ENCODE measurements at regions not wholly inside any gene's neighbourhood (a gene's known extent, or its start where the extent isn't known, plus 50 kb on each side); places are given as distances from the start of the nearest gene placed in this dataset.
"Not testable (repeated sequence)": the region's sequence is repeated elsewhere in the genome, so short reads cannot be mapped to it uniquely, and the experiment has no call there.

- Histone ChIP-seq H3K36me3 (ENCODE audit: insufficient read depth, low read depth, low read length) (no peaks in the 10 kb centered on the region), H3K9ac (ENCODE audit: low read depth, low read length) (no peak overlapping the region), H3K4me1 (ENCODE audit: insufficient read depth, low read length) (no peaks in the 10 kb centered on the region)
Measured at GRCh38 chr9:73260506-73260905, 108.8 kb downstream of the ANXA1 start.

GRCh38 chr9:73264631-73265030 is 113.0 kb downstream of the ANXA1 start:
- no peak overlapping the region for H3K9ac ChIP-seq (ENCODE audit: low read depth, low read length)
- H3K9me3 ChIP-seq (ENCODE audit: insufficient read depth, low read depth, low read length) = no peaks in the 10 kb centered on the region
- H3K27ac ChIP-seq (ENCODE audit: low read length) = no peak overlapping the region
- H3K36me3 ChIP-seq (ENCODE audit: insufficient read depth, low read depth, low read length) = no peaks in the 10 kb centered on the region
- H3K4me1 ChIP-seq (ENCODE audit: insufficient read depth, low read length) = 0 out of 2 replicates have a peak, but pooled peaks cover 3% of the 10 kb centered on the region
- H3K4me3 ChIP-seq (ENCODE audit: low read length) = no peak overlapping the region
- no peaks in the 10 kb centered on the region for H3K27me3 ChIP-seq (ENCODE audit: insufficient read depth, low read length)

More at GRCh38 chr9:73260506-73260905, 108.8 kb downstream of the ANXA1 start:
- no peak overlapping the region for H3K4me3 ChIP-seq (ENCODE audit: low read length)
- H3K9me3 ChIP-seq (ENCODE audit: insufficient read depth, low read depth, low read length) = no peaks in the 10 kb centered on the region
- no peaks in the 10 kb centered on the region for H3K27me3 ChIP-seq (ENCODE audit: insufficient read depth, low read length)
- H3K27ac ChIP-seq (ENCODE audit: low read length) = no peak overlapping the region

DNA sequence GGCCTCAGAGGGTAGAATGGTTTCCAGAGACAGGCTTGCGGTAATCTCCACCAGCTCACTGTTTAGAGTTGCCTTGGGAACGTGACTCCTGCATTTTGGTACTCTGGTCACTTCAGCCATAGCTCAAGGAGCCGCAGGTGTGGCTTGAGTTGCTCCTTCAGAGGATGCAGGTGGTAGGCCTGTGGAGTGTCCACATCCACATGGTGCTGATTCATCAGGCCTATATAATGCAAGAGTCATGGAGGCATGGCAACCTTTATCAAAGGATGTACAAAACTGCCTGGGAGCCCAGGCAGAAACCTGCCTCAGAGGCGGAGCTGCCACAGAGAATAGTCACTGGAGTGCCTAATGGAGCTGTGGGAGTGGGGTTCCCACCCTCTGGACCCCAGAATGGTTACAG is 114.2 kb downstream of the ANXA1 start:
- Histone ChIP-seq H3K27me3 (ENCODE audit: insufficient read depth, low read length) (no peaks in the 10 kb centered on the region), H3K4me1 (ENCODE audit: insufficient read depth, low read length) (0 out of 2 replicates have a peak, but pooled peaks cover 3% of the 10 kb centered on the region), H3K4me3 (ENCODE audit: low read length) (no peak overlapping the region), H3K9me3 (ENCODE audit: insufficient read depth, low read depth, low read length) (no peaks in the 10 kb centered on the region), H3K9ac (ENCODE audit: low read depth, low read length) (no peak overlapping the region), H3K27ac (ENCODE audit: low read length) (no peak overlapping the region), H3K36me3 (ENCODE audit: insufficient read depth, low read depth, low read length) (no peaks in the 10 kb centered on the region)

- Histone ChIP-seq H3K27me3 (ENCODE audit: insufficient read depth, low read length) (no peaks in the 10 kb centered on the region), H3K9me3 (ENCODE audit: insufficient read depth, low read depth, low read length) (no peaks in the 10 kb centered on the region), H3K4me3 (ENCODE audit: low read length) (no peak overlapping the region), H3K4me1 (ENCODE audit: insufficient read depth, low read length) (0 out of 2 replicates have a peak, but pooled peaks cover 3% of the 10 kb centered on the region), H3K27ac (ENCODE audit: low read length) (no peak overlapping the region), H3K9ac (ENCODE audit: low read depth, low read length) (no peak overlapping the region), H3K36me3 (ENCODE audit: insufficient read depth, low read depth, low read length) (no peaks in the 10 kb centered on the region)
Measured at GRCh38 chr9:73269430-73270101, 117.9 kb downstream of the ANXA1 start.

GRCh38 chr9:73270967-73271721 is 119.5 kb downstream of the ANXA1 start:
- H3K4me1 ChIP-seq (ENCODE audit: insufficient read depth, low read length) = 0 out of 2 replicates have a peak, but pooled peaks cover 3% of the 10 kb centered on the region
- H3K9ac ChIP-seq (ENCODE audit: low read depth, low read length) = no peak overlapping the region
- H3K27ac ChIP-seq (ENCODE audit: low read length) = no peak overlapping the region
- no peaks in the 10 kb centered on the region for H3K9me3 ChIP-seq (ENCODE audit: insufficient read depth, low read depth, low read length)
- H3K36me3 ChIP-seq (ENCODE audit: insufficient read depth, low read depth, low read length) = no peaks in the 10 kb centered on the region
- no peaks in the 10 kb centered on the region for H3K27me3 ChIP-seq (ENCODE audit: insufficient read depth, low read length)
- no peak overlapping the region for H3K4me3 ChIP-seq (ENCODE audit: low read length)

GRCh38 chr9:73280113-73280512 is 128.4 kb downstream of the ANXA1 start:
- Histone ChIP-seq H3K4me1 (ENCODE audit: insufficient read depth, low read length) (no peaks in the 10 kb centered on the region; the same call in 1 of the 2 replicates), H3K27ac (ENCODE audit: low read length) (no peak overlapping the region), H3K36me3 (ENCODE audit: insufficient read depth, low read depth, low read length) (no peaks in the 10 kb centered on the region), H3K4me3 (ENCODE audit: low read length) (no peak overlapping the region), H3K9ac (ENCODE audit: low read depth, low read length) (no peak overlapping the region), H3K9me3 (ENCODE audit: insufficient read depth, low read depth, low read length) (no peaks in the 10 kb centered on the region), H3K27me3 (ENCODE audit: insufficient read depth, low read length) (no peaks in the 10 kb centered on the region)

DNA sequence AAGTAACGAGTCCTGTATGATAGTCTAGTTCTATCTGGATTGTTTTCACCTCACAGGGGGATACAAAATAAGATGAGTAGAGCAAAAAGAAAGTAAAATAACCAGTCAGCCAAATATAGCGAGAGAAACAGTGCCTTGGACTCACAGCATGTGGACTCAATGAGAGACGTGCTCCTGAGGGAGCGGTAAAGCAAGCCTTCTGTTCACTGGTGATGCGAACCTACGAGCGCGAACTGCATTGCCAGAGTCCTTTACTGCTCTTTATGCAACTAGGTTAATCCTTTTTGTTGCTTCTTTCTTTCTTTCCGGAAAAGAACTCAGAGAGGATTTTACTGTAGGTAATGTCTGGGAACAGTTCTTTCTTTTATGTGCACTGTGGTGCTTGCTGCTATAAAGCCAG is 132.7 kb downstream of the ANXA1 start:
- no peak overlapping the region for H3K4me3 ChIP-seq (ENCODE audit: low read length)
- no peaks in the 10 kb centered on the region for H3K27me3 ChIP-seq (ENCODE audit: insufficient read depth, low read length)
- no peak overlapping the region for H3K9ac ChIP-seq (ENCODE audit: low read depth, low read length)
- H3K27ac ChIP-seq (ENCODE audit: low read length) = no peak overlapping the region
- H3K36me3 ChIP-seq (ENCODE audit: insufficient read depth, low read depth, low read length) = no peaks in the 10 kb centered on the region
- H3K4me1 ChIP-seq (ENCODE audit: insufficient read depth, low read length) = no peaks in the 10 kb centered on the region; the same call in 1 of the 2 replicates
- H3K9me3 ChIP-seq (ENCODE audit: insufficient read depth, low read depth, low read length) = no peaks in the 10 kb centered on the region

DNA sequence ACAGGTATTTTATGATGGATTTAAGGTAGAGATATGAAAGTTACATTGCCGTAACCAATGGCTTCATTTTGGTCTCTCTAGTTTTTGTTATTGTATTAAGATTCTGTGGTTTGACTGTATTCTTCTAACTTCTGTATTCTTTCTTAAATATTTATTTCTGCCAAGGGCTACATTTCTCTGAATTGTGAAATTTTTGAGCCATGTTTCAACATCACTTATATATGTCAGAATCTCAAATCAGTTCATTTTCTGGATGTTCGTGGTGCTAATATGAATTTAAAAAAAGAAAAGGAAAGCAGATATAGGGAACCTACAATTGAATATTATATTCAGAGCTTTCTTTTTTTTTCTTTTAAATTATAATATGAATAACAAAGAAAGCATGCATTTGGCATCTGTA is 142.7 kb downstream of the ANXA1 start:
- no peaks in the 10 kb centered on the region for H3K36me3 ChIP-seq (ENCODE audit: insufficient read depth, low read depth, low read length)
- H3K9ac ChIP-seq (ENCODE audit: low read depth, low read length) = no peak overlapping the region
- no peaks in the 10 kb centered on the region for H3K4me1 ChIP-seq (ENCODE audit: insufficient read depth, low read length)
- no peak overlapping the region for H3K27ac ChIP-seq (ENCODE audit: low read length)
- H3K27me3 ChIP-seq (ENCODE audit: insufficient read depth, low read length) = no peaks in the 10 kb centered on the region
- H3K9me3 ChIP-seq (ENCODE audit: insufficient read depth, low read depth, low read length) = peaks cover 5% of the 10 kb centered on the region; the same call in 1 of the 2 replicates
- no peak overlapping the region for H3K4me3 ChIP-seq (ENCODE audit: low read length)

DNA sequence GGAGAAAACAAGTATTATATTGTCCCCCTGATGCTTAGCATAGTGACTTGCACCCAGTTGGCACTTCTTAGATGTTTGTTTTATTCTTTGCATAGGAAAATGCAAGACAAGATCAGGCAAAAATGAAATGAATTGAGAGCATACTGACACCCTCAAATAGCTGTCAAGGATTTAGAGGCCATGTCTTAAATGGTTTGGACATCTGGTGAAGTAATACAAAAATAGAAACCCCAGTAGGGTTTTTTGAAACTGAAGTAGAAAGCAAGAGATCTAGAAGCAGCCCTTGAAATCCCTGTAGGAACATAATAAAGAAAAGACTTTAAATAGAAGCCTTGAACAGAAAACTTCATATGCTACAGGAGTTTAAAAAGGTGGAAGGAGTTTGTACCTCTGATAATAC is 174.3 kb downstream of the ANXA1 start:
- H3K27ac ChIP-seq (ENCODE audit: low read length) = no peak overlapping the region
- H3K36me3 ChIP-seq (ENCODE audit: insufficient read depth, low read depth, low read length) = no peaks in the 10 kb centered on the region
- no peaks in the 10 kb centered on the region for H3K27me3 ChIP-seq (ENCODE audit: insufficient read depth, low read length)
- no peaks in the 10 kb centered on the region; the same call in 1 of the 2 replicates for H3K9me3 ChIP-seq (ENCODE audit: insufficient read depth, low read depth, low read length)
- no peaks in the 10 kb centered on the region for H3K4me1 ChIP-seq (ENCODE audit: insufficient read depth, low read length)
- H3K4me3 ChIP-seq (ENCODE audit: low read length) = no peak overlapping the region
- no peak overlapping the region for H3K9ac ChIP-seq (ENCODE audit: low read depth, low read length)

DNA sequence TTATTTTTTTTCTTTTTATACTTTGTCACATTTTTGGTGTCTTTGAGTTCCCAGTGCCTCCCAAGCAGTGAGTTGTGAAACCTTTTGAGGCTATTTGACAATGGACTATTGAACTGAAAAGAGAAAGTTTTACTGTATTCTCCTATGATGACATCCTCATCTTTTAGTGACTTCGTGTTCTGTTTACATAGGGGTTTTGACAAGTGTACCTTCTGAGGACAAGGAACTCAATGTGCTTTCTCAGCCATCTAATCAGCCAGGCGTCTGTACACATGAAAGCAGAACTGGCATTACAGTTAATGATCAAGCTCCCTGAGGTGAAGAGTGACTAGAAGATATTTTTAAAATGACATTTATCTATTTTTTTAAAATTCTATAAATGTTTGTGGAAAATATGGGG is 175.5 kb downstream of the ANXA1 start:
- no peaks in the 10 kb centered on the region for H3K4me1 ChIP-seq (ENCODE audit: insufficient read depth, low read length)

DNA sequence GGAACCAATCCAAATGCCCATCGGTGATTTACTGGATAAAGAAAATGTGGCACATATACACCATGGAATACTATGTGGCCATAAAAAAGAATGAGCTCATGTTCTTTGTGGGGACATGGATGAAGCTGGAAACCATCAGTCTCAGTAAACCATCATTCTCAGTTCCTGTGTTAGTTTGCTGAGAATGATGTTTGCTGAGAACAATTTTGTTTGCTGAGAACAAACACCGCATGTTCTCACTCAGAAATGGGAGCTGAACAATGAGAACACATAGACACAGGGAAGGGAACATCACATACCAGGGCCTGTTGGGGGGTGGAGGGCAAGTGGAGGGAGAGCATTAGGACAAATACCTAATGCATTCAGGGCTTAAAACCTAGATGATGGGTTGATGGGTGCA is 185.5 kb downstream of the ANXA1 start:
- not testable (repeated sequence) for H3K36me3 ChIP-seq (ENCODE audit: insufficient read depth, low read depth, low read length); H3K9me3 ChIP-seq (ENCODE audit: insufficient read depth, low read depth, low read length); H3K4me1 ChIP-seq (ENCODE audit: insufficient read depth, low read length); H3K27me3 ChIP-seq (ENCODE audit: insufficient read depth, low read length); H3K4me3 ChIP-seq (ENCODE audit: low read length); H3K27ac ChIP-seq (ENCODE audit: low read length); H3K9ac ChIP-seq (ENCODE audit: low read depth, low read length)

More for the DNA sequence above, 175.5 kb downstream of the ANXA1 start:
- H3K27ac ChIP-seq (ENCODE audit: low read length) = no peak overlapping the region
- no peaks in the 10 kb centered on the region for H3K9me3 ChIP-seq (ENCODE audit: insufficient read depth, low read depth, low read length)
- H3K4me3 ChIP-seq (ENCODE audit: low read length) = no peak overlapping the region
- no peak overlapping the region for H3K9ac ChIP-seq (ENCODE audit: low read depth, low read length)
- H3K36me3 ChIP-seq (ENCODE audit: insufficient read depth, low read depth, low read length) = no peaks in the 10 kb centered on the region
- H3K27me3 ChIP-seq (ENCODE audit: insufficient read depth, low read length) = no peaks in the 10 kb centered on the region

DNA sequence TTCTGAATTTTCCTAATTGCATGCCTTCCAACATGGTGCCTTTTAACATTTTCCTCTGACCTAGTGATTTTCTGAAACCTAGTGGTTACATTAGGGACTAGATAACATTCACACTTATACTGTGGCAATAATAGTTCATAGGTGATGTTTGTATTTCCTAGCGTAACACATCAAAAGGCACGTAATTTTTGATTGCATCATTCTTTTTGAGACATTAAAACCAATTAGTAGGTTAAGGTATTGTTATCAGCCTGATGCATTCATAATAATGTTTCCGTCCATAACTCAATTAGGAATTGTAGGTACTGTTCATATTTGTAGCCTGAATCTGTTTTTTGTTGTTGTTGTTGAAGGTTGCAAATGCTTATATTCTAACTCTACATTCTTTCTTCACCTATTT is 192.4 kb downstream of the ANXA1 start:
- no peaks in the 10 kb centered on the region for H3K36me3 ChIP-seq (ENCODE audit: insufficient read depth, low read depth, low read length)
- no peak overlapping the region for H3K27ac ChIP-seq (ENCODE audit: low read length)
- no peaks in the 10 kb centered on the region for H3K27me3 ChIP-seq (ENCODE audit: insufficient read depth, low read length)
- H3K9ac ChIP-seq (ENCODE audit: low read depth, low read length) = no peak overlapping the region
- no peaks in the 10 kb centered on the region for H3K9me3 ChIP-seq (ENCODE audit: insufficient read depth, low read depth, low read length)
- no peaks in the 10 kb centered on the region for H3K4me1 ChIP-seq (ENCODE audit: insufficient read depth, low read length)
- no peak overlapping the region for H3K4me3 ChIP-seq (ENCODE audit: low read length)

Measured in iPS-20b (cell line).